ENCODE measurements at regions not wholly inside any gene's neighbourhood (a gene's known extent, or its start where the extent isn't known, plus 50 kb on each side); places are given as distances from the start of the nearest gene placed in this dataset.

- TF ChIP-seq ARNT (IDR thresholded peaks at IDR 0.05) (no peak), L3MBTL2 (conservative IDR thresholded peaks at IDR 0.05) (no peak), LEF1 (IDR thresholded peaks at IDR 0.05; ENCODE audit: borderline replicate concordance) (no peak), SP1 (IDR thresholded peaks at IDR 0.05) (no peak), HDGF (IDR thresholded peaks at IDR 0.05; ENCODE audit: borderline replicate concordance) (no peak)
- POLR2A ChIA-PET: interaction anchor here (1.2 kb wide), 1 partner anchor 20 kb away, joined by 3 read pairs; no protein-coding TSS in a partner anchor
- no peak for DNase-seq (ENCODE audit: extremely low spot score)
- CTCF ChIA-PET: interaction anchor here (0.7 kb wide), 1 partner anchor 9 kb away, joined by 3 read pairs; no protein-coding TSS in a partner anchor
These were observed 69.6 kb upstream of the ADGRF1 start for GRCh38 chr6:47111685-47112084.

DNA sequence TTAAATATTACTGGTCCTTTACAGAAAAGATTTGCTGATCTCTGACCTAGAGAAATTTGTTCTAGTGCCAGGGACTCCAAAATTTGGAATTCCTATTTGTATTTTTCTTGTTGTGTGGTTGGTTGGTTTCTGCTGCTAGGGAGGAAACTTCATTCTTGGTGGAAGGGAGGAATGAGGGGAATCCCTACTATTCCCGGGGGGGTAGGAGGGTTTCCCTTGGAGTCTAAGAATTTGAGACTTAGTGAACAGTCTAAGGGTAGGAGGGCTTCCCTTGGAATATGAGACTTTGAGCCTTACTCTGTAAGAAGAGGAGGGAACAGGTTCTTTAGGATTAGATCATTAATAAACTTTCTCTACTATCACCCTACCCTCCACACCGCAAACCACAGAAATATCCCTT lies 67.1 kb upstream of the ADGRF1 start:
- ChIA-PET POLR2A (no interaction called here), CTCF (no interaction called here)
- TF ChIP-seq ZNF384 (IDR thresholded peaks at IDR 0.05): no peak
- TF ChIP-seq FOXA1 (IDR thresholded peaks at IDR 0.05): no peak
- TF ChIP-seq LEF1 (IDR thresholded peaks at IDR 0.05; ENCODE audit: borderline replicate concordance): no peak
- no peak for TF ChIP-seq L3MBTL2 (conservative IDR thresholded peaks at IDR 0.05)
- TF ChIP-seq FOXK2 (IDR thresholded peaks at IDR 0.05): no peak
- no peak for TF ChIP-seq SUZ12 (IDR thresholded peaks at IDR 0.05)
- no peak for TF ChIP-seq TARDBP (IDR thresholded peaks at IDR 0.05)
- no peak for DNase-seq (ENCODE audit: extremely low spot score)

- no peak for DNase-seq (ENCODE audit: extremely low spot score)
- ChIA-PET CTCF (interaction anchor here (2.2 kb wide), 1 partner anchor 9 kb away, joined by 9 read pairs; no protein-coding TSS in a partner anchor), POLR2A (no interaction called here)
- TF ChIP-seq ZNF384 (IDR thresholded peaks at IDR 0.05) (no peak), CTBP1 (IDR thresholded peaks at IDR 0.05; ENCODE audit: borderline replicate concordance) (no peak), HDGF (IDR thresholded peaks at IDR 0.05; ENCODE audit: borderline replicate concordance) (no peak), PKNOX1 (IDR thresholded peaks at IDR 0.05) (no peak), FOXK2 (IDR thresholded peaks at IDR 0.05) (no peak), FOXA1 (IDR thresholded peaks at IDR 0.05) (no peak), SUZ12 (IDR thresholded peaks at IDR 0.05) (no peak), BHLHE40 (IDR thresholded peaks at IDR 0.05; ENCODE audit: borderline replicate concordance) (no peak), SP1 (IDR thresholded peaks at IDR 0.05) (no peak), LEF1 (IDR thresholded peaks at IDR 0.05; ENCODE audit: borderline replicate concordance) (no peak)
These were observed 64.6 kb upstream of the ADGRF1 start for GRCh38 chr6:47106721-47107197.

DNA sequence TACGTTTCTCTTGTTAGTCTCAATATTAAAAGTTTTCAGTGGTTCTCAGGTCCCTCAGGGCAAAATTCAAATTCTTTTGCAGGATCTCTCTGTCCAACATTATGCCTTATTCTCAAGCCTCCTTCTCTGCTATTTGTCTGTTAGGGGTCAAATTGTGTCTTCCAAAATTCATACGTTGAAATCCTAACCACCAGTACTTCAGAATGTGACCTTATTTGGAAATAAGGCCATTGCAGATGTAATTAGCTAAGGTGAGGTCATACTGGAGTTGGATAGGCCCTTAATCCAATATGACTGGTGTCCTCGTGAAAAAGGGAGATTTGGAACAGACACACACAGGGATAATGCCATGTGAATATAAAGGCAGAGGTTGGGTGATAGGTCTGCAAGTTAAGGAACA lies 64.1 kb upstream of the ADGRF1 start:
- DNase-seq (ENCODE audit: extremely low spot score): no peak
- ChIA-PET CTCF (interaction anchor here (2.2 kb wide), 1 partner anchor 9 kb away, joined by 9 read pairs; no protein-coding TSS in a partner anchor), POLR2A (no interaction called here)
- TF ChIP-seq ZNF384 (IDR thresholded peaks at IDR 0.05): no peak
- TF ChIP-seq SUZ12 (IDR thresholded peaks at IDR 0.05): no peak
- no peak for TF ChIP-seq TARDBP (IDR thresholded peaks at IDR 0.05)
- no peak for TF ChIP-seq BHLHE40 (IDR thresholded peaks at IDR 0.05; ENCODE audit: borderline replicate concordance)
- no peak for TF ChIP-seq FOXK2 (IDR thresholded peaks at IDR 0.05)
- no peak for TF ChIP-seq HDGF (IDR thresholded peaks at IDR 0.05; ENCODE audit: borderline replicate concordance)
- TF ChIP-seq PKNOX1 (IDR thresholded peaks at IDR 0.05): no peak
- TF ChIP-seq ELF4 (IDR thresholded peaks at IDR 0.05): no peak
- TF ChIP-seq NFRKB (IDR thresholded peaks at IDR 0.05): no peak
- TF ChIP-seq LEF1 (IDR thresholded peaks at IDR 0.05; ENCODE audit: borderline replicate concordance): no peak

- CTCF ChIA-PET: interaction anchor here (2.2 kb wide), 1 partner anchor 8 kb away, joined by 9 read pairs; no protein-coding TSS in a partner anchor
- TF ChIP-seq ARNT (IDR thresholded peaks at IDR 0.05) (no peak), HDGF (IDR thresholded peaks at IDR 0.05; ENCODE audit: borderline replicate concordance) (no peak), FOXA1 (IDR thresholded peaks at IDR 0.05) (no peak), ELF4 (IDR thresholded peaks at IDR 0.05) (no peak), L3MBTL2 (conservative IDR thresholded peaks at IDR 0.05) (no peak), PKNOX1 (IDR thresholded peaks at IDR 0.05) (no peak), FOXM1 (IDR thresholded peaks at IDR 0.05; ENCODE audit: borderline replicate concordance) (no peak), SUZ12 (IDR thresholded peaks at IDR 0.05) (no peak)
- DNase-seq (ENCODE audit: extremely low spot score): no peak
- POLR2A ChIA-PET: no interaction called here
These were observed 63.5 kb upstream of the ADGRF1 start for GRCh38 chr6:47105469-47106178.

GRCh38 chr6:47103931-47104330 lies 61.8 kb upstream of the ADGRF1 start:
- CTCF ChIA-PET: no interaction called here
- DNase-seq (ENCODE audit: extremely low spot score): no peak
- POLR2A ChIA-PET: no interaction called here
- TF ChIP-seq FOXM1 (IDR thresholded peaks at IDR 0.05; ENCODE audit: borderline replicate concordance) (no peak), PKNOX1 (IDR thresholded peaks at IDR 0.05) (no peak), TARDBP (IDR thresholded peaks at IDR 0.05) (no peak), L3MBTL2 (conservative IDR thresholded peaks at IDR 0.05) (no peak), NFRKB (IDR thresholded peaks at IDR 0.05) (no peak), ELF4 (IDR thresholded peaks at IDR 0.05) (no peak), ZNF384 (IDR thresholded peaks at IDR 0.05) (no peak)

Measured in HEK293T (cell line).